Spleen (tissue), 11 donors: ENCODE measurements at regions not wholly inside any gene's neighbourhood (a gene's known extent, or its start where the extent isn't known, plus 50 kb on each side); places are given as distances from the start of the nearest gene placed in this dataset.

Experiments used
- DNase-seq: peaks from one replicate; pipeline ENCODE4 v3.0.0-alpha.2; 2020
- H3K27ac ChIP-seq, 8 donors: fragments of 200-600 bp; sonication (generic) in 7 of 8; 1 replicate in 4 of 8; 2 replicates in 4 of 8; pipeline versions ENCODE4 v1.5.0 to v1.8.0; 2016 to 2021; ENCODE audit warnings: inconsistent platforms in 4 of 8, mild to moderate bottlenecking in 4 of 8, moderate library complexity in 1 of 8
- H3K27me3 ChIP-seq, 7 donors: fragments of 200-600 bp; sonication (generic) in 6 of 7; replicated peaks in 1 of 7; 1 replicate in 4 of 7; 2 replicates in 3 of 7; pipeline versions ENCODE4 v1.5.0 to v1.8.0; 2016 to 2021; ENCODE audit warnings: inconsistent platforms in 3 of 7, mild to moderate bottlenecking in 1 of 7
- H3K36me3 ChIP-seq, 6 donors: fragments of 200-600 bp; sonication (generic) in 5 of 6; 1 replicate in 4 of 6; 2 replicates in 2 of 6; pipeline versions ENCODE4 v1.5.0 to v1.8.0; 2016 to 2021; ENCODE audit warnings: inconsistent platforms in 2 of 6
- H3K4me1 ChIP-seq, 6 donors: fragments of 200-600 bp; sonication (generic) in 5 of 6; 1 replicate in 3 of 6; 2 replicates in 3 of 6; pipeline versions ENCODE4 v1.5.0 to v1.8.0; 2016 to 2021; ENCODE audit warnings: inconsistent platforms in 3 of 6
- H3K4me3 ChIP-seq, 8 donors: fragments of 200-600 bp; sonication (generic) in 7 of 8; 1 replicate in 4 of 8; 2 replicates in 4 of 8; pipeline versions ENCODE4 v1.5.0 to v1.8.0; 2016 to 2021; ENCODE audit warnings: inconsistent platforms in 4 of 8, mild to moderate bottlenecking in 4 of 8, moderate library complexity in 2 of 8
- H3K9me3 ChIP-seq, 8 donors: fragments of 200-600 bp; sonication (generic) in 7 of 8; 1 replicate in 4 of 8; 2 replicates in 4 of 8; pipeline versions ENCODE4 v1.5.0 to v1.8.0; 2016 to 2021; ENCODE audit warnings: inconsistent platforms in 4 of 8
- POLR2A ChIP-seq, 3 donors: fragments of 450-650 bp; IDR thresholded peaks; one replicate each; pipeline ENCODE4 v1.5.1; 2017; ENCODE audit warnings: antibody characterized with exemption in 3 of 3, mild to moderate bottlenecking in 1 of 3
- POLR2AphosphoS5 ChIP-seq, 3 donors: sonication (generic); formaldehyde crosslinking; IDR thresholded peaks; one replicate each; pipeline ENCODE4 v1.5.1; 2017; ENCODE audit warnings: antibody characterized with exemption in 3 of 3
- WGBS, 5 donors: extraction: QIAGEN DNeasy Blood & Tissue Kit in 3 of 5; methylation state at CpG; one replicate each; pipeline versions ENCODE4 v1.1.5 to v1.1.7; 2013 to 2018; 5-methylcytosine and 5-hydroxymethylcytosine counted together
- intact Hi-C: fragments of 100-400 bp; cut with DNase I; formaldehyde crosslinking; loops from one replicate; pipeline ENCODE4 v1.15.0; 2023; ENCODE audit warnings: low total_unique reads
- TF ChIP-seq, protein P1 (sequence below), 11 experiments: fragments of 200-600 bp in 7 of 11; fragments of 450-650 bp in 4 of 11; sonication (generic) in 4 of 11; IDR thresholded peaks in 8 of 11; conservative IDR thresholded peaks in 3 of 11; 1 replicate in 7 of 11; 2 replicates in 4 of 11; pipeline versions ENCODE4 v1.4.0 to v1.8.0; 2016 to 2021; ENCODE audit warnings: antibody characterized with exemption in 11 of 11, inconsistent platforms in 4 of 11, mild to moderate bottlenecking in 1 of 11
- donor health status: healthy with polysubstance abuse.
- donor health status: DM: no; HTN: no; CAD: no; lungs with moderate emphysema.
- donor health status: DM: no; HTN: no; CAD: no.
- donor health status: Bipolar disorder and iron deficiency.
- donor health status: healthy.
- donor health status: DM: no; HTN: no; CAD: no.
- donor health status: DM: yes; HTN: yes; CAD: no.

DNA sequence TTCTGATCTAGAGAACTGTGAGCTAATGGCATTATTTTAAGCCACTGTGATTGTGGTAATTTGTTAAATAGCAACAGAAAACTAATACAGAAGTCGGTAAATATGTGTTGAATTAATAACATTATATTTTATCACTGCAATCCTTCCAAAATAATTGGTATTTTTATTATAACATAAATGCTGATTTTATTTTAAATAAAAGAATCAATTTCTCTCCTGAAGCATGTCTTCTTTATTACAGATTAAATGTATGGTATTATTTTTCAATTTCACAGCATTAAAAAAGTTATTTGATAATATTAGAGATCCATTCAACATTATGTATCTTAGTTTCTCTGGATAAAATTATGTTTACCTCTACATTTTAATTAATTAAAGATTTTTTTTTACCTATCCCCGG lies 165.5 kb upstream of the EDIL3 start:
- no peak for DNase-seq
- no peaks in the 10 kb centered on the region for H3K36me3 ChIP-seq
- peaks cover 0 to 16% (median 0%) of the 10 kb centered on the region in 8 donors for H3K9me3 ChIP-seq
- TF ChIP-seq, protein P1, sequence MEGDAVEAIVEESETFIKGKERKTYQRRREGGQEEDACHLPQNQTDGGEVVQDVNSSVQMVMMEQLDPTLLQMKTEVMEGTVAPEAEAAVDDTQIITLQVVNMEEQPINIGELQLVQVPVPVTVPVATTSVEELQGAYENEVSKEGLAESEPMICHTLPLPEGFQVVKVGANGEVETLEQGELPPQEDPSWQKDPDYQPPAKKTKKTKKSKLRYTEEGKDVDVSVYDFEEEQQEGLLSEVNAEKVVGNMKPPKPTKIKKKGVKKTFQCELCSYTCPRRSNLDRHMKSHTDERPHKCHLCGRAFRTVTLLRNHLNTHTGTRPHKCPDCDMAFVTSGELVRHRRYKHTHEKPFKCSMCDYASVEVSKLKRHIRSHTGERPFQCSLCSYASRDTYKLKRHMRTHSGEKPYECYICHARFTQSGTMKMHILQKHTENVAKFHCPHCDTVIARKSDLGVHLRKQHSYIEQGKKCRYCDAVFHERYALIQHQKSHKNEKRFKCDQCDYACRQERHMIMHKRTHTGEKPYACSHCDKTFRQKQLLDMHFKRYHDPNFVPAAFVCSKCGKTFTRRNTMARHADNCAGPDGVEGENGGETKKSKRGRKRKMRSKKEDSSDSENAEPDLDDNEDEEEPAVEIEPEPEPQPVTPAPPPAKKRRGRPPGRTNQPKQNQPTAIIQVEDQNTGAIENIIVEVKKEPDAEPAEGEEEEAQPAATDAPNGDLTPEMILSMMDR (IDR thresholded peaks at IDR 0.05 in 8 of 11, conservative IDR thresholded peaks at IDR 0.05 in 3 of 11), result no peak
- TF ChIP-seq POLR2AphosphoS5 (IDR thresholded peaks at IDR 0.05), result no peak
- TF ChIP-seq POLR2A (IDR thresholded peaks at IDR 0.05), result no peak
- no peak overlapping the region for H3K27ac ChIP-seq
- H3K4me1 ChIP-seq, result no peaks in the 10 kb centered on the region
- intact Hi-C loops, result no loop called here
- H3K4me3 ChIP-seq, result no peak overlapping the region
- 89 to 96% (median 94%) methylated on average over 2 of the region's 2 CpGs for WGBS, 5 donors
- no peaks in the 10 kb centered on the region for H3K27me3 ChIP-seq

DNA sequence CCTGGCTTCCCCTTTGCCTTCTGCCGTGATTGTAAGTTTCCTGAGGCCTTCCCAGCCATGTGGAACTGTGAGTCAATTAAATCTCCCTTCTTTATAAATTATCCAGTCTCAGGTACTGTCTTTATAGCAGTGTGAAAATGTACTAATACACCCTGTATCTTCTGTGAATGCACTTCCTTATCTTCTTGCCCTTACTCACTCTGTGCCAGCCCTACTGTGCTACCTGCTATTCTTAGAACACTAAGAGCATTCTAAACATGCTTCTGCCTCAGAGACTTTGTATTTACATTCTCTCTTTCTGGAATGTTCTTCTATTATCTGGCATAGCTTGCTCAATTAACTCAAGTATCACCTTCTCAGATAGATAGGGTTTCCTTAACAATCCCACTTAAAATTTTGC lies 164.4 kb upstream of the EDIL3 start:
- H3K9me3 ChIP-seq, result peaks cover 0 to 11% (median 0%) of the 10 kb centered on the region in 8 donors
- no peak for DNase-seq
- no peak overlapping the region for H3K4me3 ChIP-seq
- H3K36me3 ChIP-seq, result no peaks in the 10 kb centered on the region
- H3K27ac ChIP-seq, result no peak overlapping the region
- TF ChIP-seq, protein P1 (IDR thresholded peaks at IDR 0.05 in 8 of 11, conservative IDR thresholded peaks at IDR 0.05 in 3 of 11), result no peak
- no peak for TF ChIP-seq POLR2AphosphoS5 (IDR thresholded peaks at IDR 0.05)
- no peak for TF ChIP-seq POLR2A (IDR thresholded peaks at IDR 0.05)
- H3K4me1 ChIP-seq, result no peaks in the 10 kb centered on the region
- H3K27me3 ChIP-seq, result no peaks in the 10 kb centered on the region
- 43 to 80% (median 68%) methylated on average over 1 of the region's 1 CpG for WGBS, 5 donors
- intact Hi-C loops, result no loop called here

DNA sequence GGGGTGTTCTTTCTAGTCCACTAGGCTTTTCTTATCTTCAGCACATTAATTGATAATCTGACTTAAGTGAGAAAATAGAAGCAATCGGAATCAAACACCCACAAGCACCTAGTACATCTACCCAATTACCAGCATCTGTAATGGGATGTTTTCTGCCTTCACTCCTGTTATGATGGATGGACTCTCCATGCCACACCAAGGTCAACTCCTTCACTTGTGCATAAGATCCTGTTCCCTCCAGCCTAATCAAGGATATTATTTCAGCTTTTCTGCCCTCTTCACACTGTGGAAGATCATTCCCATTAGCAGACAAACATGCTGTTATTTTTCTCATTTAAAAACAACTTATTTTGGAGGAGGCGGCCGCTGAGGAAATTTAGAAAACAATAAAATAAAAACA lies 162.0 kb upstream of the EDIL3 start:
- WGBS, 5 donors, result 86 to 92% (median 88%) methylated on average over 3 of the region's 3 CpGs
- Histone ChIP-seq H3K4me3 (no peak overlapping the region), H3K4me1 (no peaks in the 10 kb centered on the region), H3K9me3 (peaks cover 0 to 16% (median 3%) of the 10 kb centered on the region in 8 donors), H3K27me3 (no peaks in the 10 kb centered on the region), H3K36me3 (no peaks in the 10 kb centered on the region), H3K27ac (no peak overlapping the region)
- TF ChIP-seq, protein P1 (IDR thresholded peaks at IDR 0.05 in 8 of 11, conservative IDR thresholded peaks at IDR 0.05 in 3 of 11), result no peak
- no peak for TF ChIP-seq POLR2AphosphoS5 (IDR thresholded peaks at IDR 0.05)
- no peak for TF ChIP-seq POLR2A (IDR thresholded peaks at IDR 0.05)
- no peak for DNase-seq
- intact Hi-C loops, result no loop called here

DNA sequence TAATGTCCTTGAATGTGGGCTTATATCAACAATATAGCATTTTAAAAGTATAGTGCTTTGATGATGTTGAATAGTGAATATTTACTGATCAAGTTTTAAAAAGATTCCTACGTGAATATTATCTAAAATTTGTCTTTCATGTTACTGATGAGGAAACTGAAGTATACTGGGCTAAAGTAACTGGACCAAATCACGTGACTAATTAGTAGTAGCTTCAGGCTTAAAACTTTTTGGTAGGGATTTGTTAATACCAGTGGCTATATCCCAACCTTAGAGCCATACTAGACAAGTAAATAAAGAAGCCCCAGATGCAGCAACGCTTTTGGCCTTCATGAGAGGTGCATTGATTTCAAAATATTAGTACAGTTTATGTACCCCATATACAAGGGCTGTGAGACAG lies 152.1 kb upstream of the EDIL3 start:
- H3K9me3 ChIP-seq, result peaks cover 0 to 28% (median 14%) of the 10 kb centered on the region in 8 donors
- no peaks in the 10 kb centered on the region for H3K27me3 ChIP-seq
- TF ChIP-seq POLR2A (IDR thresholded peaks at IDR 0.05), result no peak
- TF ChIP-seq, protein P1 (IDR thresholded peaks at IDR 0.05 in 8 of 11, conservative IDR thresholded peaks at IDR 0.05 in 3 of 11), result no peak
- TF ChIP-seq POLR2AphosphoS5 (IDR thresholded peaks at IDR 0.05), result no peak
- no peak overlapping the region for H3K4me3 ChIP-seq
- H3K4me1 ChIP-seq, result no peaks in the 10 kb centered on the region
- whole genome bisulfite sequencing, 5 donors, result 75 to 81% (median 75%) methylated on average over 3 of the region's 3 CpGs
- no peaks in the 10 kb centered on the region for H3K36me3 ChIP-seq
- no peak overlapping the region for H3K27ac ChIP-seq
- no peak for DNase-seq
- intact Hi-C loops, result no loop called here
